HepG2 (cell line): ENCODE measurements at regions not wholly inside any gene's neighbourhood (a gene's known extent, or its start where the extent isn't known, plus 50 kb on each side); places are given as distances from the start of the nearest gene placed in this dataset.
A peak's percentile ranks its signal among the peaks of the same experiment; 100 is the strongest.

Experiments
- ARID5B ChIP-seq: IDR thresholded peaks from 2 replicates; pipeline ENCODE4 v1.4.0; 2020; ENCODE audit warnings: mild to moderate bottlenecking, missing genetic modification reagents
- HNF1A ChIP-seq, 2 experiments: sonication (generic) in 1 of 2; formaldehyde crosslinking in 1 of 2; IDR thresholded peaks; 2 replicates each; pipeline versions ENCODE4 v1.4.0 to v1.6.1; 2016 to 2020; ENCODE audit warnings: borderline replicate concordance in 1 of 2, low read depth in 1 of 2, mild to moderate bottlenecking in 1 of 2, missing genetic modification reagents in 1 of 2
- IRF2 ChIP-seq: IDR thresholded peaks from 2 replicates; pipeline ENCODE4 v1.6.1; 2018; ENCODE audit warnings: missing genetic modification reagents, missing compliant biosample characterization
- KDM3A ChIP-seq: IDR thresholded peaks from 2 replicates; pipeline ENCODE4 v1.6.1; 2018; ENCODE audit warnings: low read depth, missing compliant biosample characterization
- MAFF ChIP-seq: IDR thresholded peaks from 2 replicates; pipeline ENCODE4 v1.6.1; 2011; ENCODE audit warnings: low read depth, low read length, improper control_type of control experiment
- MIER2 ChIP-seq: IDR thresholded peaks from 2 replicates; pipeline ENCODE4 v1.6.1; 2016; ENCODE audit warnings: missing biosample characterization, missing genetic modification reagents
- MIXL1 ChIP-seq: IDR thresholded peaks from 2 replicates; pipeline ENCODE4 v1.6.1; 2016
- SP5 ChIP-seq: IDR thresholded peaks from 2 replicates; pipeline ENCODE4 v1.6.1; 2016; ENCODE audit warnings: low read depth, borderline replicate concordance
- THRA ChIP-seq: sonication (generic); formaldehyde crosslinking; IDR thresholded peaks from 2 replicates; pipeline ENCODE4 v1.4.0; 2020; ENCODE audit warnings: missing genetic modification reagents, borderline replicate concordance
- ZBTB7B ChIP-seq: sonication (generic); formaldehyde crosslinking; IDR thresholded peaks from 2 replicates; pipeline ENCODE4 v1.4.0; 2020; ENCODE audit warnings: missing genetic modification reagents
- ZFP1 ChIP-seq: IDR thresholded peaks from 2 replicates; pipeline ENCODE4 v1.6.1; 2016
- ZNF431 ChIP-seq: sonication (generic); formaldehyde crosslinking; IDR thresholded peaks from 2 replicates; pipeline ENCODE4 v1.9.0; 2022; ENCODE audit warnings: missing genetic modification reagents, low read depth, mild to moderate bottlenecking, borderline replicate concordance
- ZNF644 ChIP-seq: IDR thresholded peaks from 2 replicates; pipeline ENCODE4 v1.6.1; 2016; ENCODE audit warnings: low read depth
- TF ChIP-seq, protein P1 (sequence below): sonication (generic); formaldehyde crosslinking; IDR thresholded peaks from 2 replicates; pipeline ENCODE4 v1.5.1; 2020; ENCODE audit warnings: mild to moderate bottlenecking, missing genetic modification reagents
- TF ChIP-seq, protein P2 (sequence below): sonication (generic); formaldehyde crosslinking; conservative IDR thresholded peaks from 2 replicates; pipeline ENCODE4 v1.5.0; 2020; ENCODE audit warnings: missing genetic modification reagents

- TF ChIP-seq ARID5B (CRISPR knock-in tag) = peak; percentile 94
- TF ChIP-seq ZBTB7B (CRISPR knock-in tag) = no peak
- TF ChIP-seq, protein P1, sequence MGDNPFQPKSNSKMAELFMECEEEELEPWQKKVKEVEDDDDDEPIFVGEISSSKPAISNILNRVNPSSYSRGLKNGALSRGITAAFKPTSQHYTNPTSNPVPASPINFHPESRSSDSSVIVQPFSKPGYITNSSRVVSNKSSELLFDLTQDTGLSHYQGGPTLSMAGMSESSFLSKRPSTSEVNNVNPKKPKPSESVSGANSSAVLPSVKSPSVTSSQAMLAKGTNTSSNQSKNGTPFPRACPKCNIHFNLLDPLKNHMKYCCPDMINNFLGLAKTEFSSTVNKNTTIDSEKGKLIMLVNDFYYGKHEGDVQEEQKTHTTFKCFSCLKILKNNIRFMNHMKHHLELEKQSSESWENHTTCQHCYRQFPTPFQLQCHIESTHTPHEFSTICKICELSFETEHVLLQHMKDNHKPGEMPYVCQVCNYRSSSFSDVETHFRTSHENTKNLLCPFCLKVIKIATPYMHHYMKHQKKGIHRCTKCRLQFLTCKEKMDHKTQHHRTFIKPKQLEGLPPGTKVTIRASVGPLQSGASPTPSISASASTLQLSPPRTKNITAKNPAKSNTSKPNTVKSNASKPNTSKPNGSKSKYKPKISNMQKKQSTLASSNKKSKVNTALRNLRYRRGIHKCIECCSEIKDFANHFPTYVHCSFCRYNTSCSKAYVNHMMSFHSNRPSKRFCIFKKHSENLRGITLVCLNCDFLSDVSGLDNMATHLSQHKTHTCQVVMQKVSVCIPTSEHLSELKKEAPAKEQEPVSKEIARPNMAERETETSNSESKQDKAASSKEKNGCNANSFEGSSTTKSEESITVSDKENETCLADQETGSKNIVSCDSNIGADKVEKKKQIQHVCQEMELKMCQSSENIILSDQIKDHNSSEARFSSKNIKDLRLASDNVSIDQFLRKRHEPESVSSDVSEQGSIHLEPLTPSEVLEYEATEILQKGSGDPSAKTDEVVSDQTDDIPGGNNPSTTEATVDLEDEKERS (CRISPR knock-in tag) = no peak
- no peak for TF ChIP-seq ZFP1 (CRISPR knock-in tag)
- TF ChIP-seq THRA (CRISPR knock-in tag) = peak; percentile 39; the same call in 1 of the 2 replicates
- TF ChIP-seq MIXL1 (CRISPR knock-in tag) = peak; percentile 60; the same call in 1 of the 2 replicates
- no peak for TF ChIP-seq ZNF431
- peak; percentile 42; the same call in 1 of the 2 replicates for TF ChIP-seq MIER2 (CRISPR knock-in tag)
- TF ChIP-seq SP5 (CRISPR knock-in tag) = peak; percentile 67
- TF ChIP-seq HNF1A (IDR thresholded peaks at IDR 0.05; ENCODE audit: low read depth) = peak; percentile 13; the same call in 1 of the 2 replicates
- no peak for TF ChIP-seq HNF1A (CRISPR knock-in tag; IDR thresholded peaks at IDR 0.05; ENCODE audit: borderline replicate concordance)
- TF ChIP-seq MAFF = 0 out of 2 replicates have a peak, but pooled peaks have one; percentile 10
- TF ChIP-seq KDM3A (CRISPR knock-in tag) = no peak
- TF ChIP-seq, protein P2, sequence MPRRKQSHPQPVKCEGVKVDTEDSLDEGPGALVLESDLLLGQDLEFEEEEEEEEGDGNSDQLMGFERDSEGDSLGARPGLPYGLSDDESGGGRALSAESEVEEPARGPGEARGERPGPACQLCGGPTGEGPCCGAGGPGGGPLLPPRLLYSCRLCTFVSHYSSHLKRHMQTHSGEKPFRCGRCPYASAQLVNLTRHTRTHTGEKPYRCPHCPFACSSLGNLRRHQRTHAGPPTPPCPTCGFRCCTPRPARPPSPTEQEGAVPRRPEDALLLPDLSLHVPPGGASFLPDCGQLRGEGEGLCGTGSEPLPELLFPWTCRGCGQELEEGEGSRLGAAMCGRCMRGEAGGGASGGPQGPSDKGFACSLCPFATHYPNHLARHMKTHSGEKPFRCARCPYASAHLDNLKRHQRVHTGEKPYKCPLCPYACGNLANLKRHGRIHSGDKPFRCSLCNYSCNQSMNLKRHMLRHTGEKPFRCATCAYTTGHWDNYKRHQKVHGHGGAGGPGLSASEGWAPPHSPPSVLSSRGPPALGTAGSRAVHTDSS = no peak
- peak; percentile 66 for TF ChIP-seq IRF2 (CRISPR knock-in tag)
- TF ChIP-seq ZNF644 (CRISPR knock-in tag) = peak; percentile 86
These were observed 55.7 kb upstream of the PTGR2 start (continued) for GRCh38 chr14:73795974-73796373.
